HL-60 (cell line): ENCODE measurements at regions not wholly inside any gene's neighbourhood (a gene's known extent, or its start where the extent isn't known, plus 50 kb on each side); places are given as distances from the start of the nearest gene placed in this dataset.

Source experiments
- CTCF ChIP-seq: IDR thresholded peaks from one replicate; pipeline ENCODE4 v1.5.1; 2011; ENCODE audit warnings: low read length, control low read depth, inconsistent platforms; ENCODE audit not compliant: insufficient read depth
- GABPA ChIP-seq: IDR thresholded peaks from 2 replicates; pipeline ENCODE4 v1.6.1; 2012; ENCODE audit warnings: low read depth
- POLR2AphosphoS5 ChIP-seq: IDR thresholded peaks from 2 replicates; pipeline ENCODE4 v1.6.1; 2012; ENCODE audit warnings: low read depth
- REST ChIP-seq: IDR thresholded peaks from 2 replicates; pipeline ENCODE4 v1.6.1; 2012; ENCODE audit warnings: low read depth; ENCODE audit not compliant: insufficient replicate concordance

- no peak for TF ChIP-seq REST
- TF ChIP-seq CTCF: no peak
- no peak for TF ChIP-seq GABPA
- no peak for TF ChIP-seq POLR2AphosphoS5
Observed at GRCh38 chr4:84432713-84433112, 66.4 kb downstream of the NKX6-1 start.
